Gastroesophageal sphincter (tissue), 3 donors: ENCODE measurements at regions not wholly inside any gene's neighbourhood (a gene's known extent, or its start where the extent isn't known, plus 50 kb on each side); places are given as distances from the start of the nearest gene placed in this dataset.

Experiments used
- CTCF ChIP-seq, 4 experiments: fragments of 200-600 bp in 2 of 4; fragments of 450-650 bp in 2 of 4; sonication (generic) in 1 of 4; IDR thresholded peaks; one replicate each; pipeline ENCODE4 v1.5.1; 2017 to 2019; ENCODE audit warnings: antibody characterized with exemption in 4 of 4, mild to moderate bottlenecking in 2 of 4, moderate library complexity in 2 of 4
- POLR2A ChIP-seq, 2 donors: fragments of 450-650 bp; IDR thresholded peaks; one replicate each; pipeline ENCODE4 v1.6.1; 2017; ENCODE audit warnings: antibody characterized with exemption in 2 of 2, mild to moderate bottlenecking in 2 of 2, moderate library complexity in 1 of 2

DNA sequence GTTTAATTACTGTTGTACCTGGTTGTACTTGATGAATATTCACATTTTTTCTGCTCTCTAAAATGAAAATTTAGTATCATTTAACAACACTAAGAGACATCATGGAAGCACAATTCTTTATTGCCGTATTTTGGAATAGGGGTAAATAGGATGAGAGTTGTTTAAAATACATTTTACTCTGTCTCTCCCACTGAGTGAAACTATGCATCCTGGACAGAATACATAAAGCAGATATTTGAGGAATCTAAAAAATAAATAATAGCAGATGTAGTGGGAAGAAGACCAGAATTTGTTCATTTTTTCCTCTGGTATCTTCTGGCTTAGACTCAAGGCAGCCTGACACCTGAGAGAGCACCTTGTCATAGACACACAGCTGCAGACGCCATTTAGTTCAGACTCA, 119.1 kb upstream of the AHI1 start:
- TF ChIP-seq POLR2A (IDR thresholded peaks at IDR 0.05) (no peak), CTCF (IDR thresholded peaks at IDR 0.05) (no peak)
